ENCODE measurements at regions not wholly inside any gene's neighbourhood (a gene's known extent, or its start where the extent isn't known, plus 50 kb on each side); places are given as distances from the start of the nearest gene placed in this dataset.

DNA sequence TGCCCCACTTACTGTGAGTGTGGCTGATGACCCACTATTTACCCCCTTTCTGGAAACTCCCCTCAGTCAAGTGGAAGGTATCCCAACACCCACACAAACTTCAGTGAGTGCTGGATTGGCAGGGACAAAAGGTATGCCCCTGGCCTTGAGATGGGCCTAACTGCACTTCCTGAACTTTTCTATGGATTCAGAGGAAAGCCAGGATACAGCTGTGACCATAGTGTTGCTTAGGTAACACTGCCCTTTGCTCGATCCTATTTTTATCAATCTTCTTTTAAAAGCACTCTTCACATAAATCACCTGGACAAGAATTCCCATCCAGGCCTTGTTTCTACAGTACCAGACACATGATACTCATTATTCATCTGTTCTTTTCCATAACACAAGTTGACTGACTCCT, 671.5 kb upstream of the SLC8A1 start:
- Mint-ChIP-seq H3K4me3 (ENCODE audit: unreplicated experiment) (no peak overlapping the region), H3K4me1 (ENCODE audit: unreplicated experiment) (no peaks in the 10 kb centered on the region), H3K9me3 (ENCODE audit: unreplicated experiment) (no peaks in the 10 kb centered on the region), H3K27me3 (ENCODE audit: unreplicated experiment) (no peaks in the 10 kb centered on the region), H3K27ac (ENCODE audit: unreplicated experiment) (no peak overlapping the region), H3K36me3 (ENCODE audit: unreplicated experiment) (no peaks in the 10 kb centered on the region)
- DNase-seq (ENCODE audit: extremely low spot score, unreplicated experiment) = no peak
- no peak for TF ChIP-seq CTCF (IDR thresholded peaks at IDR 0.05)

DNA sequence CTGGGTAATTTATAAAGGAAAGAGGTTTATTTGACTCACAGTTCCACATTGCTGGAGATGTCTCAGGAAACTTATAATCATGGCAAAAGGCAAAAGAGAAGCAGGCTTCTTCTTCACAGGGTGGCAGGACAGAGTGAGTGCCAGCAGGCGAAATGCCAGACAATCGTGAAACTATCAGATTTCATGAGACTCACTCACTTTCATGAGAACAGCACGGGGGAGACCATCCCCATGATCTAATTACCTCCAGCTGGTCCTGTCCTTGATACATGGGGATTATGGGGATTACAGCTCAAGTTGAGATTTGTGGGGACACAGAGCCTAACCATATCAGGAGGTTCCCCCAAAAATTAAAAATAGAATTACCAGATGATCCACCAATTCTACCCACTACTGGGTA, 675.5 kb upstream of the SLC8A1 start:
- H3K27ac Mint-ChIP-seq (ENCODE audit: unreplicated experiment) = no peak overlapping the region
- DNase-seq (ENCODE audit: extremely low spot score, unreplicated experiment) = no peak
- H3K4me1 Mint-ChIP-seq (ENCODE audit: unreplicated experiment) = no peaks in the 10 kb centered on the region
- H3K27me3 Mint-ChIP-seq (ENCODE audit: unreplicated experiment) = no peaks in the 10 kb centered on the region
- H3K36me3 Mint-ChIP-seq (ENCODE audit: unreplicated experiment) = no peaks in the 10 kb centered on the region
- H3K4me3 Mint-ChIP-seq (ENCODE audit: unreplicated experiment) = no peak overlapping the region
- no peak for TF ChIP-seq CTCF (IDR thresholded peaks at IDR 0.05)
- H3K9me3 Mint-ChIP-seq (ENCODE audit: unreplicated experiment) = no peaks in the 10 kb centered on the region

DNA sequence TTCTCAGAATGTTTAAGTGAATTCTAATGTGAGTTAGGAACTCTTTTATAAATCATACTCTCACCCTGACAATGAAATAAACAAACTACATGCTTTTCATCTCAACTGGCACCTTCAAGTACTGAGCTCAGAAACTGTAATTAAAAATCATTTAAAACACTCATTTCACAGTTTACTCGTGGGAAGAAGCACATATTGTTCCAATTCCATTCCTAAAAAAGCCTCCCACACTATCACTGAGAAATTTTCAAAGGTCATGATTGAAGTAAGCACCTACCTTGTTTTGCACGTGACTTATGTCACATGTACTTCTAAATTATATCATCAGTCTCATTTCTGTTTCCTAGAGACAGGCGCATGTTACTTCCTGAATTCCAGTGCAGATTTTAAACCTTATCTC, 678.1 kb upstream of the SLC8A1 start:
- no peak for TF ChIP-seq CTCF (IDR thresholded peaks at IDR 0.05)

GRCh38 chr2:41137031-41137430, 685.1 kb upstream of the SLC8A1 start:
- no peaks in the 10 kb centered on the region for H3K36me3 Mint-ChIP-seq (ENCODE audit: unreplicated experiment)

More for the DNA sequence above, 678.1 kb upstream of the SLC8A1 start:
- H3K36me3 Mint-ChIP-seq (ENCODE audit: unreplicated experiment) = no peaks in the 10 kb centered on the region
- peaks cover 2% of the 10 kb centered on the region for H3K27me3 Mint-ChIP-seq (ENCODE audit: unreplicated experiment)
- no peaks in the 10 kb centered on the region for H3K9me3 Mint-ChIP-seq (ENCODE audit: unreplicated experiment)
- no peaks in the 10 kb centered on the region for H3K4me1 Mint-ChIP-seq (ENCODE audit: unreplicated experiment)
- DNase-seq (ENCODE audit: extremely low spot score, unreplicated experiment) = no peak
- H3K4me3 Mint-ChIP-seq (ENCODE audit: unreplicated experiment) = no peak overlapping the region
- no peak overlapping the region for H3K27ac Mint-ChIP-seq (ENCODE audit: unreplicated experiment)

DNA sequence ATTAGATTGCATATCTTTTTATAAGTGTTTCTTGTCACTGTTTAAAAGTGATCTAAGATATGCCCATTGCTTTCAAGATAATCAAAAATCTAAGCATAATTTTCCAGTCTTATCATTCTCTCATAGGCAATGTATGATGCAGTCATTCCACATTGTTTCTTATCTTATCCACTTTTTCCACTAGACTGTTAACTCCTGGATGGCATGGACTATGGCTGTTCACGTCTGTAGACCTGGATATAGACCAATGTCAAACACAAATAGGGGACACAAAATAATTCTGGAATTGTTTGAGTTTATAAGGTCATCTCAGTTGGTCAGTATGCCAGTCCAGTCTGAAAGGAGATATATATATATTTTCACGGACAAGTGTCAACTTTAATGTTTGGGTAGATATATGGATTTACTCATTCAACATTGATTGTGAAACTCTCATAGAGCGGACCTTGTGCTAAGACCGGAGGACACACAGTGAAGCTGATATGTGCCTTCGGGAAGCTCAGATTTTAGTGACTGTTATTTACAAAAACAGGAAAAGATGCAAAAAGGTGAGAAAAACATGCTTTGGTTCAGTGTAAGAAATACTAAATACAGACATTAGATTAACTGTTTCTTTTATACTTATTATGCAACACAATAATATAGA, 689.4 kb upstream of the SLC8A1 start:
- H3K27ac Mint-ChIP-seq (ENCODE audit: unreplicated experiment) = no peak overlapping the region
- DNase-seq (ENCODE audit: extremely low spot score, unreplicated experiment) = no peak
- H3K36me3 Mint-ChIP-seq (ENCODE audit: unreplicated experiment) = no peaks in the 10 kb centered on the region
- no peaks in the 10 kb centered on the region for H3K9me3 Mint-ChIP-seq (ENCODE audit: unreplicated experiment)
- no peak for TF ChIP-seq CTCF (IDR thresholded peaks at IDR 0.05)
- H3K27me3 Mint-ChIP-seq (ENCODE audit: unreplicated experiment) = peaks cover 2% of the 10 kb centered on the region
- H3K4me3 Mint-ChIP-seq (ENCODE audit: unreplicated experiment) = no peak overlapping the region
- H3K4me1 Mint-ChIP-seq (ENCODE audit: unreplicated experiment) = no peaks in the 10 kb centered on the region

More at GRCh38 chr2:41137031-41137430, 685.1 kb upstream of the SLC8A1 start:
- H3K4me1 Mint-ChIP-seq (ENCODE audit: unreplicated experiment) = no peaks in the 10 kb centered on the region
- H3K9me3 Mint-ChIP-seq (ENCODE audit: unreplicated experiment) = no peaks in the 10 kb centered on the region
- no peak for DNase-seq (ENCODE audit: extremely low spot score, unreplicated experiment)
- no peak overlapping the region for H3K4me3 Mint-ChIP-seq (ENCODE audit: unreplicated experiment)
- TF ChIP-seq CTCF (IDR thresholded peaks at IDR 0.05) = no peak
- peaks cover 8% of the 10 kb centered on the region for H3K27me3 Mint-ChIP-seq (ENCODE audit: unreplicated experiment)
- H3K27ac Mint-ChIP-seq (ENCODE audit: unreplicated experiment) = no peak overlapping the region
